ENCODE measurements at regions not wholly inside any gene's neighbourhood (a gene's known extent, or its start where the extent isn't known, plus 50 kb on each side); places are given as distances from the start of the nearest gene placed in this dataset.

DNA sequence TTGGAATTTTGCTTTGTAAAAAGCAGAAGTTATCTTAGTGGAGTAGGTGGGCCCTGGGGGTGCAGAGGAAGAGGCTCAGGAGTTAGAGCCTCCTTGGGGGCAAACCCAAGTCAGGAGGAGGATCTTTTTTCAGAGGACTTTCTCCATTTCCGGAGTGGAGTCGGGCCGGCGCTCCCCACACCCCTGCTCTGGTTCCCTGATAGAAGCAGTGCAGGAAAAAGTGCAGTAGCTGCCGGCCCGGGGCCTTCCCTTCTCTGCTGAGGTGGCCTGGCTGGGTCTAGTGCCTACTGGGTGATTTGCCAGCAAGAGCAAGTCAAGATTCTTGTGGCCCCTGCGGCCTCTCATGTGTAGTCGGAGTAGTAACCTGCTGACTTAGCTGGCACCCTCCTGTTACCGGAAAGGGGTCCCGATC, 124.2 kb upstream of the HS6ST1 start:
- H3K27me3 Mint-ChIP-seq = peaks cover 0 to 10% (median 0%) of the 10 kb centered on the region in 5 donors
- Histone ChIP-seq H3K36me3 (ENCODE audit: control insufficient read depth in 2 of 3, insufficient read depth in 3 of 3, low read length in 3 of 3) (no peaks in the 10 kb centered on the region), H3K9me3 (ENCODE audit: control insufficient read depth in 2 of 3, low read length in 3 of 3) (no peaks in the 10 kb centered on the region), H3K27ac (ENCODE audit: low read depth, low read length) (no peak overlapping the region), H3K4me3 (ENCODE audit: low read length) (no peak overlapping the region), H3K4me1 (ENCODE audit: control insufficient read depth in 2 of 2, insufficient read depth in 2 of 2, low read length in 2 of 2) (no peaks in the 10 kb centered on the region), H3K27me3 (ENCODE audit: control insufficient read depth in 2 of 2, insufficient read depth in 2 of 2, low read length in 2 of 2) (no peaks in the 10 kb centered on the region)
- H3K4me1 Mint-ChIP-seq = peaks cover 0 to 6% (median 0%) of the 10 kb centered on the region in 7 donors
- no peak overlapping the region for H3K27ac Mint-ChIP-seq
- H3K36me3 Mint-ChIP-seq = no peaks in the 10 kb centered on the region
- intact Hi-C loops (cut with micrococcal nuclease) = no loop called here
- ATAC-seq (no peak), DNase-seq (peak in 1 of 9 donors; percentile 10)
- CTCF ChIA-PET = interaction anchor here (0.6 kb wide), 1 partner anchor 379 kb away, joined by 3 read pairs; no protein-coding TSS in a partner anchor
- POLR2A ChIA-PET = no interaction called here
- H3K9me3 Mint-ChIP-seq = peaks cover 0 to 1% (median 0%) of the 10 kb centered on the region in 11 donors
- H3K4me3 Mint-ChIP-seq = no peak overlapping the region

- peaks cover 0 to 5% (median 0%) of the 10 kb centered on the region in 5 donors for H3K27me3 Mint-ChIP-seq
- intact Hi-C loops (cut with micrococcal nuclease) = no loop called here
- H3K9me3 ChIP-seq (ENCODE audit: control insufficient read depth in 2 of 3, low read length in 3 of 3) = no peaks in the 10 kb centered on the region
- ATAC-seq (no peak), DNase-seq (peak in 1 of 9 donors; percentile 12)
- ChIA-PET CTCF (no interaction called here), POLR2A (no interaction called here)
- no peaks in the 10 kb centered on the region for H3K9me3 Mint-ChIP-seq
- H3K36me3 ChIP-seq (ENCODE audit: control insufficient read depth in 2 of 3, insufficient read depth in 3 of 3, low read length in 3 of 3) = no peaks in the 10 kb centered on the region
- H3K4me3 ChIP-seq (ENCODE audit: low read length) = no peak overlapping the region
- H3K27ac Mint-ChIP-seq = no peak overlapping the region
- H3K4me1 ChIP-seq (ENCODE audit: control insufficient read depth in 2 of 2, insufficient read depth in 2 of 2, low read length in 2 of 2) = no peaks in the 10 kb centered on the region
- no peak overlapping the region for H3K4me3 Mint-ChIP-seq
- H3K36me3 Mint-ChIP-seq = no peaks in the 10 kb centered on the region
- H3K4me1 Mint-ChIP-seq = peaks cover 0 to 6% (median 0%) of the 10 kb centered on the region in 7 donors
- H3K27me3 ChIP-seq (ENCODE audit: control insufficient read depth in 2 of 2, insufficient read depth in 2 of 2, low read length in 2 of 2) = no peaks in the 10 kb centered on the region
- H3K27ac ChIP-seq (ENCODE audit: low read depth, low read length) = no peak overlapping the region
Observed at GRCh38 chr2:128444121-128444771, 125.6 kb upstream of the HS6ST1 start.

DNA sequence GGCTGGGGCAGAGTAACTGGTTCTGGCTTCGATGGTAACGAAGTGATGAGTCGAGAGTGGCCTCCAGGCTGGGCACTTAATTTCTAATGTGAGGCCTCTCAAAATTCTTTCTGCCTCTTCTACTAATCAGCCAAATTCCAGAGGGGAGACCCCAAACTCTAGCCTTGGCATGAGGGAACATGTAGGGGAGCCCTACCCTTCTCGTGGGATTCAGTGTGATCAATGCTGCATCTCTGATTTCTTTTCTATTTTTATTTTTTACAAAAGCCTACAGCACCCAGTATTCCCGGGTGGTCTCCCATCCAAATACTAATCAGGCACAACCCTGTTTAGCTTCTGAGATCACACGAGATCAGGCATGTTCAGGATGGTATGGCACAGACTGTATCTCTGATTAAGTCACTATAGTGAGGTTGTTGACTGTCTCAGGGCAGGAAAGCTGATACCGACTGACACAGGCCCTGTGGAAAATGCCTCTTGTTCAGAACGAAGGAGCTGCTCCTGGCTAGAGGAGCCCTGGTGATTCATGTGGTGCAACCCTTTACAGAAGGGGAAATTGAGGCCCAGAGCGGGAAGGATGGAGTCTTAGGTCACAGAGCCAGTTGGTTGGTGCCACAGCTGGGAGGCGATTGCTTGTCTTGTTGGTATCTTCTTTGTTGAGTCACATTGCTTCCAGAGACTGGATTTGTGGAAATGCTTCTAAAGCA, 126.3 kb upstream of the HS6ST1 start:
- DNase-seq = peak in 1 of 9 donors; percentile 11
- Mint-ChIP-seq H3K27me3 (peaks cover 0 to 4% (median 0%) of the 10 kb centered on the region in 5 donors), H3K36me3 (no peaks in the 10 kb centered on the region), H3K4me3 (no peak overlapping the region), H3K4me1 (peaks cover 0 to 6% (median 0%) of the 10 kb centered on the region in 7 donors), H3K27ac (no peak overlapping the region), H3K9me3 (no peaks in the 10 kb centered on the region)
- ChIA-PET POLR2A (no interaction called here), CTCF (no interaction called here)
- no peak overlapping the region for H3K27ac ChIP-seq (ENCODE audit: low read depth, low read length)
- H3K4me3 ChIP-seq (ENCODE audit: low read length) = no peak overlapping the region
- no peaks in the 10 kb centered on the region for H3K4me1 ChIP-seq (ENCODE audit: control insufficient read depth in 2 of 2, insufficient read depth in 2 of 2, low read length in 2 of 2)
- no peak for ATAC-seq
- no peaks in the 10 kb centered on the region for H3K9me3 ChIP-seq (ENCODE audit: control insufficient read depth in 2 of 3, low read length in 3 of 3)
- no peaks in the 10 kb centered on the region for H3K36me3 ChIP-seq (ENCODE audit: control insufficient read depth in 2 of 3, insufficient read depth in 3 of 3, low read length in 3 of 3)
- intact Hi-C loops (cut with micrococcal nuclease) = no loop called here
- no peaks in the 10 kb centered on the region for H3K27me3 ChIP-seq (ENCODE audit: control insufficient read depth in 2 of 2, insufficient read depth in 2 of 2, low read length in 2 of 2)

- Histone ChIP-seq H3K4me3 (ENCODE audit: low read length) (no peak overlapping the region), H3K9me3 (ENCODE audit: control insufficient read depth in 2 of 3, low read length in 3 of 3) (no peaks in the 10 kb centered on the region), H3K27me3 (ENCODE audit: control insufficient read depth in 2 of 2, insufficient read depth in 2 of 2, low read length in 2 of 2) (no peaks in the 10 kb centered on the region), H3K27ac (ENCODE audit: low read depth, low read length) (no peak overlapping the region), H3K36me3 (ENCODE audit: control insufficient read depth in 2 of 3, insufficient read depth in 3 of 3, low read length in 3 of 3) (no peaks in the 10 kb centered on the region), H3K4me1 (ENCODE audit: control insufficient read depth in 2 of 2, insufficient read depth in 2 of 2, low read length in 2 of 2) (no peaks in the 10 kb centered on the region)
- Mint-ChIP-seq H3K4me3 (no peak overlapping the region), H3K36me3 (no peaks in the 10 kb centered on the region), H3K27me3 (no peaks in the 10 kb centered on the region), H3K27ac (no peak overlapping the region), H3K9me3 (no peaks in the 10 kb centered on the region), H3K4me1 (peaks cover 0 to 6% (median 0%) of the 10 kb centered on the region in 7 donors)
- intact Hi-C loops (cut with micrococcal nuclease) = no loop called here
- DNase-seq (peak in 1 of 9 donors; percentile 1), ATAC-seq (no peak)
- CTCF ChIA-PET = no interaction called here
- POLR2A ChIA-PET = no interaction called here
Observed at GRCh38 chr2:128445523-128445900, 126.8 kb upstream of the HS6ST1 start.

- no peaks in the 10 kb centered on the region for H3K27me3 ChIP-seq (ENCODE audit: control insufficient read depth in 2 of 2, insufficient read depth in 2 of 2, low read length in 2 of 2)
- no peak overlapping the region for H3K4me3 ChIP-seq (ENCODE audit: low read length)
- no peaks in the 10 kb centered on the region for H3K9me3 Mint-ChIP-seq
- H3K27ac Mint-ChIP-seq = peak overlapping the region in 1 of 9 donors; percentile 58
- H3K27ac ChIP-seq (ENCODE audit: low read depth, low read length) = no peak overlapping the region
- no peak for ATAC-seq
- peaks cover 0 to 6% (median 0%) of the 10 kb centered on the region in 7 donors for H3K4me1 Mint-ChIP-seq
- H3K27me3 Mint-ChIP-seq = no peaks in the 10 kb centered on the region
- H3K36me3 Mint-ChIP-seq = no peaks in the 10 kb centered on the region
- H3K4me1 ChIP-seq (ENCODE audit: control insufficient read depth in 2 of 2, insufficient read depth in 2 of 2, low read length in 2 of 2) = no peaks in the 10 kb centered on the region
- ChIA-PET CTCF (no interaction called here), POLR2A (no interaction called here)
- no peak for DNase-seq
- H3K9me3 ChIP-seq (ENCODE audit: control insufficient read depth in 2 of 3, low read length in 3 of 3) = no peaks in the 10 kb centered on the region
- no peaks in the 10 kb centered on the region for H3K36me3 ChIP-seq (ENCODE audit: control insufficient read depth in 2 of 3, insufficient read depth in 3 of 3, low read length in 3 of 3)
- H3K4me3 Mint-ChIP-seq = no peak overlapping the region
- intact Hi-C loops (cut with micrococcal nuclease) = no loop called here
Observed at GRCh38 chr2:128446049-128446873, 127.6 kb upstream of the HS6ST1 start.

- no peaks in the 10 kb centered on the region for H3K9me3 Mint-ChIP-seq
- peak overlapping the region in 1 of 9 donors; percentile 58 for H3K27ac Mint-ChIP-seq
- H3K4me1 Mint-ChIP-seq = peaks cover 0 to 6% (median 0%) of the 10 kb centered on the region in 7 donors
- ChIA-PET CTCF (no interaction called here), POLR2A (no interaction called here)
- DNase-seq (no peak), ATAC-seq (no peak)
- H3K9me3 ChIP-seq (ENCODE audit: control insufficient read depth in 2 of 3, low read length in 3 of 3) = no peaks in the 10 kb centered on the region
- peaks cover 0 to 5% (median 4%) of the 10 kb centered on the region in 5 donors for H3K27me3 Mint-ChIP-seq
- intact Hi-C loops (cut with micrococcal nuclease) = no loop called here
- H3K4me3 ChIP-seq (ENCODE audit: low read length) = no peak overlapping the region
- H3K36me3 Mint-ChIP-seq = no peaks in the 10 kb centered on the region
- no peak overlapping the region for H3K27ac ChIP-seq (ENCODE audit: low read depth, low read length)
- H3K4me1 ChIP-seq (ENCODE audit: control insufficient read depth in 2 of 2, insufficient read depth in 2 of 2, low read length in 2 of 2) = no peaks in the 10 kb centered on the region
- no peak overlapping the region for H3K4me3 Mint-ChIP-seq
- no peaks in the 10 kb centered on the region for H3K27me3 ChIP-seq (ENCODE audit: control insufficient read depth in 2 of 2, insufficient read depth in 2 of 2, low read length in 2 of 2)
- no peaks in the 10 kb centered on the region for H3K36me3 ChIP-seq (ENCODE audit: control insufficient read depth in 2 of 3, insufficient read depth in 3 of 3, low read length in 3 of 3)
Observed at GRCh38 chr2:128446874-128447537, 128.3 kb upstream of the HS6ST1 start.

Measured in naive thymus-derived CD4-positive, alpha-beta T cell (primary cell).